ENCODE measurements at regions not wholly inside any gene's neighbourhood (a gene's known extent, or its start where the extent isn't known, plus 50 kb on each side); places are given as distances from the start of the nearest gene placed in this dataset.
A peak's percentile ranks its signal among the peaks of the same experiment; 100 is the strongest.
"Not testable (repeated sequence)": the region's sequence is repeated elsewhere in the genome, so short reads cannot be mapped to it uniquely, and the experiment has no call there.

- DNase-seq (ENCODE audit: low read depth): no peak
These were observed 479.3 kb downstream of the IRS1 start for GRCh38 chr2:226320076-226320948.

- no peak for DNase-seq (ENCODE audit: low read depth)
These were observed 481.6 kb downstream of the IRS1 start for GRCh38 chr2:226317970-226318369.

- DNase-seq (ENCODE audit: low read depth): no peak
These were observed 486.6 kb downstream of the IRS1 start for GRCh38 chr2:226313060-226313459.

GRCh38 chr2:226312155-226312554 lies 487.5 kb downstream of the IRS1 start:
- no peak for DNase-seq (ENCODE audit: low read depth)

- DNase-seq (ENCODE audit: low read depth): no peak
These were observed 489.5 kb downstream of the IRS1 start for GRCh38 chr2:226310146-226310545.

GRCh38 chr2:226308986-226309385 lies 490.6 kb downstream of the IRS1 start:
- peak; percentile 58 for DNase-seq (ENCODE audit: low read depth)

- no peak for DNase-seq (ENCODE audit: low read depth)
These were observed 491.3 kb downstream of the IRS1 start for GRCh38 chr2:226308323-226308680.

GRCh38 chr2:226307487-226308322 lies 491.9 kb downstream of the IRS1 start:
- no peak for DNase-seq (ENCODE audit: low read depth)

GRCh38 chr2:226306969-226307368 lies 492.7 kb downstream of the IRS1 start:
- no peak for DNase-seq (ENCODE audit: low read depth)

- DNase-seq (ENCODE audit: low read depth): peak; percentile 7
These were observed 495.3 kb downstream of the IRS1 start for GRCh38 chr2:226304308-226304707.

GRCh38 chr2:226303707-226304106 lies 495.9 kb downstream of the IRS1 start:
- no peak for DNase-seq (ENCODE audit: low read depth)

GRCh38 chr2:226300196-226300886 lies 499.3 kb downstream of the IRS1 start:
- DNase-seq (ENCODE audit: low read depth): no peak

GRCh38 chr2:226299771-226300170 lies 499.8 kb downstream of the IRS1 start:
- DNase-seq (ENCODE audit: low read depth): no peak

- no peak for DNase-seq (ENCODE audit: low read depth)
These were observed 503.9 kb downstream of the IRS1 start for GRCh38 chr2:226295681-226296080.

- no peak for DNase-seq (ENCODE audit: low read depth)
These were observed 504.5 kb downstream of the IRS1 start for GRCh38 chr2:226295123-226295522.

GRCh38 chr2:226291281-226291680 lies 508.3 kb downstream of the IRS1 start:
- not testable (repeated sequence) for DNase-seq (ENCODE audit: low read depth)

GRCh38 chr2:226286916-226287315 lies 512.7 kb downstream of the IRS1 start:
- no peak for DNase-seq (ENCODE audit: low read depth)

GRCh38 chr2:226283796-226284195 lies 515.8 kb downstream of the IRS1 start:
- DNase-seq (ENCODE audit: low read depth): no peak

- no peak for DNase-seq (ENCODE audit: low read depth)
These were observed 517.5 kb downstream of the IRS1 start for GRCh38 chr2:226282151-226282550.

GRCh38 chr2:226280136-226280535 lies 519.5 kb downstream of the IRS1 start:
- not testable (repeated sequence) for DNase-seq (ENCODE audit: low read depth)

GRCh38 chr2:226275215-226275614 lies 524.4 kb downstream of the IRS1 start:
- no peak for DNase-seq (ENCODE audit: low read depth)

- no peak for DNase-seq (ENCODE audit: low read depth)
These were observed 525.5 kb downstream of the IRS1 start for GRCh38 chr2:226274143-226274542.

GRCh38 chr2:226273440-226273839 lies 526.2 kb downstream of the IRS1 start:
- DNase-seq (ENCODE audit: low read depth): no peak

Measured in stromal cell of bone marrow (primary cell).